HG03159 (cell line): ENCODE measurements at regions not wholly inside any gene's neighbourhood (a gene's known extent, or its start where the extent isn't known, plus 50 kb on each side); places are given as distances from the start of the nearest gene placed in this dataset.
"Not testable (repeated sequence)": the region's sequence is repeated elsewhere in the genome, so short reads cannot be mapped to it uniquely, and the experiment has no call there.

ENCODE experiments used
- ATAC-seq: cut with Tn5 transposase; IDR thresholded peaks from one replicate; pipeline ENCODE4 v1.9.1; 2021; ENCODE audit warnings: mild to moderate bottlenecking, moderate library complexity; ENCODE audit not compliant: unreplicated experiment

- no peak for ATAC-seq
Measured at GRCh38 chr12:13367973-13368372, 171.4 kb downstream of the EMP1 start.

GRCh38 chr12:13365748-13366366 lies 169.3 kb downstream of the EMP1 start:
- ATAC-seq = no peak

DNA sequence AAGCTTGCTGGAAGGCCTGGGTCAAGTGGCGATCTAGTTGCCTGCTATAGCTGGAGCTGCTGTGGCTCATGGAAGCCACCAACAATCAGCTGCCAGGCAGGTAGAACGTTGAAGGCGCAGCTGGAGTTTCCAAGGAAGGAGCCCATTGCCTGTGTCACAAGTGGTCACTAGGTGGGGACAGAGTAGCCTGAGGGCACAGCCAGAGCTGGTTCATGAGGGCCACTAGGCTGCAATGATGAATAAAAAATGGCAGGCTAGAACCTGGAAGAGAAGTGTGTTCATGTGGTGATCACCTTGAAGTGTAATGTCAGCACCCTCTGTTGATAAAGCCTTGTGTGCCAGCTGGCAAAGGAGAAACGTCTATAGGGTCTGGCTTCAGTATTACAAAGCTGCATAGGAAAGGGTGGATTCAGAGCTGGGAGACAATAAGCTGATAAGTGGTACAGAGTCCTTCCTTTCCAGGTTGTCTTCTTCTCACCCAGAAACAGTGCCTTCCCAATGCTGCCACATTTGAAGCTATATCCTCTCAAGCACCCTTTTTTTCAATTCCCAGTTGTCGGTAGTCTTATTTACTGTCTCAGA lies 165.8 kb downstream of the EMP1 start:
- peak; percentile 98 for ATAC-seq

GRCh38 chr12:13359636-13360035 lies 163.1 kb downstream of the EMP1 start:
- ATAC-seq = no peak

- ATAC-seq = no peak
Measured at GRCh38 chr12:13358391-13358905, 161.9 kb downstream of the EMP1 start.

DNA sequence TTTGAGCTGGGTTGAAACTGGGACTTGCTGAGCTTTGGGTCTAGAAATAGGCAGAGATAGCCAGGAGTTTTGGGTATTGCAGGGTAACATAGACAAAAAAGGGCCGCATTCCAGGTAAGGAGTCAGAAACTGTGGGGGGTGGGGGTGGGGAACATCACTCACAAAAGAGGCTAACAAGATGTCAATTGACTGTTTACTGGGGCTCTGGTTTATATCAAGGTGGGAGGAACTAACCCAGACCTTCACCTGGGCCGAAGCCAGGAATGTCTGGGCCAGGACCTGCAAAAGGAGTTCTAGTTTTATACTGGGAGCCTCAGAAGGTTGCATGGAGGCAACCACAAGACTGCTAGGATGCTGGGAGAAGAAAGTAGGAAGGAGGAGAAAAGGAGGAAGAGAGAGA lies 154.4 kb downstream of the EMP1 start:
- ATAC-seq = no peak

DNA sequence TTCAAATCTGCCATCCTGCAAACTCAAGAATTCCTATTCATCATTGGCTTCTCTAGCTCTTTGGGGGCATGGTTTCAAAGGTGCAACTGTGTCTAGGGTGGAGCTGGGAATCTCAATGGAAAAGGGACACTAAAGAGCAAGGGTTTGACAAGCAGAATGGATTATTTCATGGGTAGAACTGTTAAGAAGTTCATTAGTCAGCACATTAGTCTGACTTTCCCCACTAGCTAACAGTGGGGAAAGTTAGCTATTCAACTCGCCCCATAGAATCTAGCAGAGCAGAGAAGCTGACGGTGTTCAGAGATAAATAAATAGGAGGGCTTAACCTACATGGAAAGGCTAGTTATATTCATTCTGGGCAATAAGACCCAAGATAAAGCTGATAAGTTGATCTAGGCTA lies 153.9 kb downstream of the EMP1 start:
- ATAC-seq = no peak

GRCh38 chr12:13348464-13348863 lies 151.9 kb downstream of the EMP1 start:
- no peak for ATAC-seq

DNA sequence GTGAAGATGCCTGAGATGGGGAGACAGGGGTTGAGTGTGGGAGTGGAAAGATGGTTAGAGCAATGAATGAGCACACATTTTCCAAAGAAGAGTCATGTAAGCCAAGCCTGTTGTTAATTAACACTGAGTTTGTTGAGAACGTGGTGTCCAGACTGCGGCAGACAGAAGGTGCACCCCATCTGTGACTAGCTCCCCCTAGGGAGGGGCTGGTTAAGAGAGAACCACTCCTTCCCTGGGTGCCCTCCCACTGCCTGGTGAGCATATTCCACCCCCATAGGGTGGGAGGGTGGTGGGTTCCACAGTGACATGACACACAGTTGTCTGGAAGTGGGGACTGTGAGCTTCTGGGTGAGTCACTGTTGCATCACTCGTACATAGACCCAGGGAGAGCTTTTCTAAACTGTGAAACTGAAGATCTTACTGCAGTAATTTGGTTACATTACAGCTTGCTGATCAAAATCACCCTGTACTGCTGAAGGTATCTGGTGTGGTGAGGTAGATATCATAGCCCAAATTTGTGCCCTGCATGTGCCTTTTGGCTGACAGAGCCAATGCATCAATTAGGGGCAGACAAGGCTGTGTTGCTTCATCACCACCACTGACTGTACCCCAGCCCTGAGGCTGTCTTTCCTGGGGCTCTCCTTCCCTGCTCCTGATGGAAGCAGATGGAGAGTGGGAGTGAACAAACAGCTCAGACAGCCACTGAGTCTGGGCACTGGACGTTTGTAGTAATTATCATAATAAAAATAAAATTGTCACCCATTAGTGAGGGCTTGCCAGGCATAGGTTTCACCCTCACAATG lies 150.9 kb downstream of the EMP1 start:
- ATAC-seq = no peak

- ATAC-seq = no peak
Measured at GRCh38 chr12:13345722-13346121, 149.2 kb downstream of the EMP1 start.

DNA sequence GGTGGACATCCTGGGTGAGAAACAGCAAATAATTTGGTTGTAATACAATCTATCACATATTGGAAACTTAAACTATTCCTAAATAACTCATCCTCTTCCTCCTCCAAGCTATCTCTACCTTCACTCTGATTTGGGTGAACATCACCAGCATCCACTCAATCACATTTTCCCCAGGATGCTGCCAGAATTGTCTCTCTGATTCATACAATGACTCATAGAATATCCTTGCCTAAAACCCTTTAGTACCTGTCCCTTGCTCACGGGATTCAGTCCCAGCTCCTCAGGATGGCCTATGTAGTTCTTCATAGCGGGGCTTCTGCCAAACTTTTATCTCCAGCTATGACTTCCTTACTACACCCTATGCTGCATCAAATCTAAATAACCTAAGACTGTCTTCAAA lies 146.8 kb downstream of the EMP1 start:
- no peak for ATAC-seq

- no peak for ATAC-seq
Measured at GRCh38 chr12:13342971-13343370, 146.4 kb downstream of the EMP1 start.

DNA sequence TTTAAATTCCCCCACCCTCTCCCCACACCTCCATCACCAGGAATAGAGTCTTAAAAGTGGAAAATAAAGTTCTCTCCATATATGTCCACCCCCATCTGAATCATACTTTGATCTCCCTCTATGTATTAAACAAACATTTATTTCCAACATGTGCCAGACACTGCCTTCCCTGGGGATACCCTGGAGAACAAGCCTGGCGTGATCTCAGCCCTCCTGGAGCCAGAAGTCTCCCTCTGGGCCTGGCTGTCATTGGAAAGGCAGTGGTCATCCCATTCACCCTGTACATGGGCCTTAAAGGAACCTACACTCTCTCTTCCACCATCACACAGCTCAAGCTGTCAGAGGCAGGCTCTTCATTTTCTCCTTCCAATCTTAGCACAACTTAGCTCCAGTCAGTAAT lies 143.6 kb downstream of the EMP1 start:
- ATAC-seq = no peak

GRCh38 chr12:13339538-13339937 lies 143.0 kb downstream of the EMP1 start:
- no peak for ATAC-seq

- no peak for ATAC-seq
Measured at GRCh38 chr12:13339091-13339490, 142.6 kb downstream of the EMP1 start.

DNA sequence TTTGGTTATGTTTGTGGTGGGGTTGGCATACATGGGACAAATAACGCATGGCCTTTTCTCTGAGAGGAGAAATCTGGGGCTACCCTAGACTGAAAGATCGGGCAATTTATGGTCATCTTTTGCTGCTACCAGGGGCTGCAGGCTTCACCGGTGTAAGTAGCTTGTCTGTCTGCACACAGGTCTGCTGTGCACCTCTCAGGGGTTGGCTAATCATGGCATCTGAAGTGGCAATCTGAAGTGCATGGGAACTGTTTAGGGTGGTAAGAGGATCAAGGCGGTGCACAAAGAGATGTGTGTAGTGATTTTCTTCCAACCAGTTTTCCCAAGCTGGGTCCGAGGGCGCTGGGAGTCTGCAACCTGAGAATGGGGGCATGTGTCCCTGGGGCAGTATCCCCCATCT lies 141.3 kb downstream of the EMP1 start:
- ATAC-seq = no peak

DNA sequence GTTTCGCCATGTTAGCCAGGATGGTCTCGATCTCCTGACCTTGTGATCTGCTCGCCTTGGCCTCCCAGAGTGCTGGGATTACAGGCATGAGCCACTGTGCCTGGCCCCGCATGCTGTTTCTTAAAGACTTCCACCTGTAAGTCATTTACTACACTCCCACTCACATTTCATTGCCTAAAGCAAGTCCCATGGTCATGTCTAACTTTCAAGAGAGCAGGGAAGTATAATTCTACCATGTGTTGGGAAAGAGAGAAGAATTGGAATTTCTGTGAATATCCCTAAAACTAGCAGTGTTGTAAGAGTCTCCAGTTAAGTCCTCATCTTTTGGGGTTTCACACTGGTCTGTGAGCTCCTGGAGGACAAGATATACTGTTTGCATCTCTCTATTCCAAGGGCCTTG lies 139.7 kb downstream of the EMP1 start:
- ATAC-seq = no peak

GRCh38 chr12:13328535-13328934 lies 132.0 kb downstream of the EMP1 start:
- ATAC-seq = no peak

- ATAC-seq = no peak
Measured at GRCh38 chr12:13326076-13326475, 129.6 kb downstream of the EMP1 start.

GRCh38 chr12:13325037-13325436 lies 128.5 kb downstream of the EMP1 start:
- ATAC-seq = not testable (repeated sequence)

DNA sequence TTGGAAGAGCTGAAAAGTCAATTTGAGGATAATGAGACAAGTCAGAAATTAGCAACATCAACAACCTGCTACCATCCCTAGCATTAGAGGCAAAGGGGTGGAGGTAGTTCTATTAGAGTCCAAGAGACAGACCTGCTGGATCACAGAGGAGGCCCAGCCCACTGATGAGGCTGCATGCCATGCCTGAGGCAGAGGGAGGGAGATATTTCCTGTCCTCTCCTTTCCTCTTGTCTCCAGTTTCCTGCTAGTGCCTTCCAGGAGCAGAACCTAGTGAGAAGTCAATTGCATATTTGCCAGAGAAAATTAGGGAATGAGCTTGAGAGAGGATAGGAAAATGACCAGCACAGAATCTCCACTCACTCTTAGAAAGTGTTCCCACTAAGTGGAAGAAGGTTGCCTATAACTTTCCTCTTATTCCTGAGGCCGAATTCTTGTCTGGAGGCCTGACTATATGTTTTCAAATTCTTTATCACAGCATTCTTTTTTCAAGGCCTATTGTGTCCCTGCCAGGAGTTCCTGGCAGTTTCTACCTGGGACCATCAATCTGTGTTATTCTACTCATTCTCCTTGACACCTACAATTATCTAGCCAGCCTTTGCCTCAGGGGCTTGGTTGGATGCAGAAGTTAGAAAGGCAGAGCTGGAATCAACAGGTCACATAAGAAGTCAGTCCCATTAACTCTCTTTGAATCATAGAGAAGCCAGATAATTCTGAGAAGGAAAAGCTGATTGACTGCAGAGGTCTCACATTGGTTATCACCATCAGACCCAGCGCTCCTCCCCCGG lies 121.9 kb downstream of the EMP1 start:
- ATAC-seq = no peak
